D721Med (cell line): ENCODE measurements at regions not wholly inside any gene's neighbourhood (a gene's known extent, or its start where the extent isn't known, plus 50 kb on each side); places are given as distances from the start of the nearest gene placed in this dataset.

Source experiments
- DNase-seq: peaks from one replicate; pipeline ENCODE4 v3.0.0; 2011; ENCODE audit warnings: low spot score; ENCODE audit not compliant: insufficient read length
- FAIRE-seq: peaks from 2 replicates; lab custom pipeline; 2011; peaks lifted over from hg19 to GRCh38; lab: Jason Lieb, UNC
- TF ChIP-seq, protein P1 (sequence below): IDR thresholded peaks from 2 replicates; pipeline ENCODE4 v1.5.1; 2012; ENCODE audit warnings: mild to moderate bottlenecking, control low read depth; ENCODE audit not compliant: insufficient read depth; ENCODE audit errors: missing control alignments

DNA sequence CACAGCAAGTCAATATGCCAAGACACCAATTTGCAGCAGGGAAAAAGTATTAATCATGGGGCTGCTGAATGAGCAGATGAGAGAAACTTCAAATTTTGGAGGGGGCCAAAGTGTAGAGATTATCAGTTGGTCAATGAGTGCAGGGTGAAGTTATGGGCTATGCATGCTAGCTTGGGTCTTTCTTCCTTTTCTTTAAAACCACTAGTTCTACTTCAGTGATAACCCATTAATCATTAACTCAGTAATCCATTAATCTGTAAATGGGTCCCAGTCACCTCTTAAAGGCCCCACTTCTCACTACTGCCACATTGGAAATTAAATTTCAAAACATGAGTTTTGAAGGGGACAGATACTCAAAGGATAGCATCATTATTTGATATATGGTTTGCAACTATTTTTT, 688.6 kb upstream of the ADGRL4 start:
- TF ChIP-seq, protein P1, sequence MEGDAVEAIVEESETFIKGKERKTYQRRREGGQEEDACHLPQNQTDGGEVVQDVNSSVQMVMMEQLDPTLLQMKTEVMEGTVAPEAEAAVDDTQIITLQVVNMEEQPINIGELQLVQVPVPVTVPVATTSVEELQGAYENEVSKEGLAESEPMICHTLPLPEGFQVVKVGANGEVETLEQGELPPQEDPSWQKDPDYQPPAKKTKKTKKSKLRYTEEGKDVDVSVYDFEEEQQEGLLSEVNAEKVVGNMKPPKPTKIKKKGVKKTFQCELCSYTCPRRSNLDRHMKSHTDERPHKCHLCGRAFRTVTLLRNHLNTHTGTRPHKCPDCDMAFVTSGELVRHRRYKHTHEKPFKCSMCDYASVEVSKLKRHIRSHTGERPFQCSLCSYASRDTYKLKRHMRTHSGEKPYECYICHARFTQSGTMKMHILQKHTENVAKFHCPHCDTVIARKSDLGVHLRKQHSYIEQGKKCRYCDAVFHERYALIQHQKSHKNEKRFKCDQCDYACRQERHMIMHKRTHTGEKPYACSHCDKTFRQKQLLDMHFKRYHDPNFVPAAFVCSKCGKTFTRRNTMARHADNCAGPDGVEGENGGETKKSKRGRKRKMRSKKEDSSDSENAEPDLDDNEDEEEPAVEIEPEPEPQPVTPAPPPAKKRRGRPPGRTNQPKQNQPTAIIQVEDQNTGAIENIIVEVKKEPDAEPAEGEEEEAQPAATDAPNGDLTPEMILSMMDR: no peak
- no peak for DNase-seq
- FAIRE-seq: peak; percentile 46

DNA sequence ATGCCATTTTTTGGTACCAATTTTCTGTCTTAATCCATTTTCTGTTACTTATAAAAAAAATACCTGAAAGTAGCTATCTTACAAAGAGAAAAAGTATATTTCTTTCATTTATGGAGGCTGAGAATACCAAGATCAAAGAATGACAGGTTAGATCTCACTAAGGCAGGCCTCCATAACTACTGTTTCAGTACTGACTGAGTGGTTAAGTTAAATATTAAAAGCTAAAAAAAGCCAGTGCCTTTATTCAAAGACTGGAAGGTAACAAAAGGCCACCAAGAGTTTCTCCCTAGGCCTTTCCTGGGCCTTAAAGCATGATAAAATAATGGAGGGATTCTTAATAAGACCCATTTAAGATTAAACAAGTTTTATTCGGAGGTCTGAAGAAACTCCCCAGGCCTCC, 687.7 kb upstream of the ADGRL4 start:
- TF ChIP-seq, protein P1: no peak
- DNase-seq: no peak
- no peak for FAIRE-seq

DNA sequence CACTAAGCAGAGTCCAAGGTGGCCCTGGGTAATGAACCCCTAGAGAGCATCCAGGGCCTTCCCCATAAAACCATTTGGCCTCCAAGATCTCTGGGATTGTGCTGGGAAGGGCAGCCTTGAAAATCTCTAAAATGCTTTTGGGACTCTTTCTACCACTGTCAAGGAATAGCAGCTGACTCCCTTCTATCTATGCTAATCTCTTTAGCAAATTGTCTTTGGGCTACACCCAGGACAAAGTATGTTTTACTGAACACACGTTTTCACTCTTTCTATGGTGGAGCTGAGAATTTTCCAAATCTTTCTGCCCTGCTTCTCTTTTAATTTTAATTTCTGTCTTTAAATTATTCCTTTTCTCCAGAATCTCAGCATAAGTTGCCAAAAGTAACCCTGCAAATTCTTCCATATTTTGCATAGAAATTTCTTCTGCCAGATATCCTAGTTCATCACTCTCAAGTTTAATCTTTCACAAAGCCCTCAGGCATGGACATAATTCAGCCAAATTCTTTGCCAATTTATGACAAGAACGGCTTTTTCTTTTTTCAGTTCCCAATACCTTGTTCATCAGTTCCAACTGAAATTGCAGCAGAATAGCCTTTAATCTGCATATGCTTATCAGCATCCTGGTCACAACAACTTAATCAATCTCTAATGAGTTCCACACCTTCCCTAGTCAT, 687.0 kb upstream of the ADGRL4 start:
- peak; percentile 6 for FAIRE-seq
- DNase-seq: no peak
- TF ChIP-seq, protein P1: no peak

DNA sequence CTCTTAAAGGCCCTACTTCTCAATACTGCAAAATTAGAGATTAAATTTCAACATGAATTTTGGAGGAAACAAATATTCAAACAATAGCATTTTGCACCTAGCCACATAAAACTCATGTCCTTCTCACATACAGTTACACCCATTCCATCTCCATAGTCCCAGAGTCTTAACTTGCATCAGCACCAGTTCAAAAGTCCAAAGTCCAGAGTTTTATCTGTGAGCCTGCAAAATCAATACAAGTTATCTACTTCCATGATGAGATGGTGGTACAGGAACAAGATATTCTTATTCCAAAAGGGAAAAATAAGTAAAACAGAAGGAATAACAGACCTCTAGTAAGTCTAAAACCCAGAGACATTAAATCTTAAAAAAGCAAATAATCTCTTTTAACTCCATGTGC, 686.0 kb upstream of the ADGRL4 start:
- TF ChIP-seq, protein P1: no peak
- DNase-seq (no peak), FAIRE-seq (no peak)

- TF ChIP-seq, protein P1: no peak
- no peak for DNase-seq
- FAIRE-seq: no peak
These were observed 682.4 kb upstream of the ADGRL4 start for GRCh38 chr1:79688932-79689331.

DNA sequence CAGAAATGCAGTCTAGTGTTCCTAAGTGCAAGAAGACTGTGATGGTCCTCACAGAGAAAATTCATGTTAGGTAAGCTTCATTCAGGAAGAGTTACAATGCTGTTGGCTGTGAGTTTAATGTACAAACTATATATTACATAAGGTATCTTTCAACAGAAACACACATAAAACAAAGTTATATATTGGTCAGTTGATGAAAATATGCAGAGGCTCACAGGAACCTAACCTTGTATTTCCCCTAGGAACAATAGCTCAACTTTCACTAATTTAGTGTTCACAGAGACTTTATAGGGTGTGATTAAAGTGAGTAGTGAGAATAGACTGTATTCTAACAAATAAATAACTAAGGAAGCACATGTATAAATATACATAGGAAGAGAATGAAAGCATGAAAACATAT, 676.9 kb upstream of the ADGRL4 start:
- TF ChIP-seq, protein P1: no peak
- FAIRE-seq (no peak), DNase-seq (no peak)

DNA sequence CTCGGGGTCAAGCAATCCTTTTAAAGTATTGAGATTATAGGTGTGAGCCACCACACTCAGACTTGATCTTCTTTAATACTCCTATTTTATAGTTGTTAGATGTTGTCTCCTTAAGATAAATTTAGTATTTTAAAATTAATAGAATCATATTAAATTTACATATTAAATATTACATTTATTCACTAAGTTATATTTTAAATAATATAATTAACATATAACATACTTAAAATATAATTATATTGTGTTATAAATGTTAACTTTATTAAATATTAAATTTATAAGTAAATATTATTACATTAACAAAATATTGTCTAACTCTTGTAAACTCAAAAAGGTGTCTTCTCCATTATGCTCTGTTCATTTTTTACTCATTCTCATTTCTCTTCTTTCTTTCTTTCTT, 675.9 kb upstream of the ADGRL4 start:
- TF ChIP-seq, protein P1: no peak
- DNase-seq (no peak), FAIRE-seq (no peak)
